ENCODE measurements at regions not wholly inside any gene's neighbourhood (a gene's known extent, or its start where the extent isn't known, plus 50 kb on each side); places are given as distances from the start of the nearest gene placed in this dataset.

DNA sequence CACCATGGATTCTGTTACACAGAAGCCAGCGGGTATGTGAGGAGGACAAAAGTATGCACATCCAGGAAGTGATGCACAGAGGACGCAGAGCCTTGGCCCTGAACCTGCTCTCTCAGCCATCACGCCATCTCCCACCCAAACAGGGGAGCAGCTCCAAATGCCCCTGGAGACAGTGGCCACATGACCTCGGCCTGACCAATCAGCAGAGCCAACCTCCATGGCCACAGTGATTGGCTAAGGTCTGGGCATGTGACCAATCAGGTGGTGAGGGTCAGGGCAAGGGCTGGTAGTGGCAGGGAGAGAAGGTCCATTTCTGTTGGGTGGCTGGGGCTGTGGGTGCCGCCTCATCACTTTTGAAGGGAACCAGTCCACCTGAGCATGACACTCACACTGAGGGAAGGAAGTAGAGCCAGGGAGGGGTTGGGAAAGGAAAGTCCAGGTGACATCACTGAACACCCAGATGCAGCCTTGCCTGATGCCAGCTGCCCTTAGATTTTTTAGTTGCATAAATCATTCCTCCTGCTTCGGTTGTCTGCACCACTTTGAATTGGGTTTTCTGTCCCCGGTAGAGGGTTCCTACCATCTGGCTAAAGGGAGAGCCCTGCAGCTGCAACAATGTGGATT, 70.3 kb upstream of the IQSEC1 start:
- TF ChIP-seq POLR2A (IDR thresholded peaks at IDR 0.05) = no peak
- TF ChIP-seq, protein P1, sequence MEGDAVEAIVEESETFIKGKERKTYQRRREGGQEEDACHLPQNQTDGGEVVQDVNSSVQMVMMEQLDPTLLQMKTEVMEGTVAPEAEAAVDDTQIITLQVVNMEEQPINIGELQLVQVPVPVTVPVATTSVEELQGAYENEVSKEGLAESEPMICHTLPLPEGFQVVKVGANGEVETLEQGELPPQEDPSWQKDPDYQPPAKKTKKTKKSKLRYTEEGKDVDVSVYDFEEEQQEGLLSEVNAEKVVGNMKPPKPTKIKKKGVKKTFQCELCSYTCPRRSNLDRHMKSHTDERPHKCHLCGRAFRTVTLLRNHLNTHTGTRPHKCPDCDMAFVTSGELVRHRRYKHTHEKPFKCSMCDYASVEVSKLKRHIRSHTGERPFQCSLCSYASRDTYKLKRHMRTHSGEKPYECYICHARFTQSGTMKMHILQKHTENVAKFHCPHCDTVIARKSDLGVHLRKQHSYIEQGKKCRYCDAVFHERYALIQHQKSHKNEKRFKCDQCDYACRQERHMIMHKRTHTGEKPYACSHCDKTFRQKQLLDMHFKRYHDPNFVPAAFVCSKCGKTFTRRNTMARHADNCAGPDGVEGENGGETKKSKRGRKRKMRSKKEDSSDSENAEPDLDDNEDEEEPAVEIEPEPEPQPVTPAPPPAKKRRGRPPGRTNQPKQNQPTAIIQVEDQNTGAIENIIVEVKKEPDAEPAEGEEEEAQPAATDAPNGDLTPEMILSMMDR (IDR thresholded peaks at IDR 0.05) = no peak

Measured in uterus (tissue), 2 donors.